ENCODE measurements at regions not wholly inside any gene's neighbourhood (a gene's known extent, or its start where the extent isn't known, plus 50 kb on each side); places are given as distances from the start of the nearest gene placed in this dataset.

DNA sequence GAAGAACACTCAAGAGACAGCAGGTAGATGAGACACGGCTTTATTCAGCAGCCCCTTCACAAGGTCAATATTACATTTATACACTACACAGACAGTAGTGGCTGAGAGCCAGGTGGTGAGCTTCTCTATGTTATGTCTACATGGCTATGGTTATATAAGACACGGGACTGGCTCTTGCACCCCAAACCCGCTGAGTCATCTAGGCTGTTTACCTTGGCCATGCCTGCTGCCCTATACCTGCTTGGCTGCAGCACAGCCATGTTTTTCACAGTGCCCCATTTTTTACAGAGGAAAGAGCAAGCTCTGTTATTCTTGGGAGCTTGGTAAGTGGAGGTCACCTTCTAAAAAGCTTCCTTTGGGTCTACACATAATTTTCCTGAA lies 231.6 kb downstream of the IGSF11 start:
- TF ChIP-seq, protein P1, sequence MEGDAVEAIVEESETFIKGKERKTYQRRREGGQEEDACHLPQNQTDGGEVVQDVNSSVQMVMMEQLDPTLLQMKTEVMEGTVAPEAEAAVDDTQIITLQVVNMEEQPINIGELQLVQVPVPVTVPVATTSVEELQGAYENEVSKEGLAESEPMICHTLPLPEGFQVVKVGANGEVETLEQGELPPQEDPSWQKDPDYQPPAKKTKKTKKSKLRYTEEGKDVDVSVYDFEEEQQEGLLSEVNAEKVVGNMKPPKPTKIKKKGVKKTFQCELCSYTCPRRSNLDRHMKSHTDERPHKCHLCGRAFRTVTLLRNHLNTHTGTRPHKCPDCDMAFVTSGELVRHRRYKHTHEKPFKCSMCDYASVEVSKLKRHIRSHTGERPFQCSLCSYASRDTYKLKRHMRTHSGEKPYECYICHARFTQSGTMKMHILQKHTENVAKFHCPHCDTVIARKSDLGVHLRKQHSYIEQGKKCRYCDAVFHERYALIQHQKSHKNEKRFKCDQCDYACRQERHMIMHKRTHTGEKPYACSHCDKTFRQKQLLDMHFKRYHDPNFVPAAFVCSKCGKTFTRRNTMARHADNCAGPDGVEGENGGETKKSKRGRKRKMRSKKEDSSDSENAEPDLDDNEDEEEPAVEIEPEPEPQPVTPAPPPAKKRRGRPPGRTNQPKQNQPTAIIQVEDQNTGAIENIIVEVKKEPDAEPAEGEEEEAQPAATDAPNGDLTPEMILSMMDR (IDR thresholded peaks at IDR 0.05), result no peak
- TF ChIP-seq POLR2A (IDR thresholded peaks at IDR 0.05), result no peak

Measured in transverse colon (tissue), 3 donors.